DMS153 (cell line): ENCODE measurements at regions not wholly inside any gene's neighbourhood (a gene's known extent, or its start where the extent isn't known, plus 50 kb on each side); places are given as distances from the start of the nearest gene placed in this dataset.
"Not testable (repeated sequence)": the region's sequence is repeated elsewhere in the genome, so short reads cannot be mapped to it uniquely, and the experiment has no call there.

ENCODE experiments used
- DNase-seq: peaks from one replicate; lab custom pipeline; 2025; lab: John Stamatoyannopoulos, UW

- no peak for DNase-seq
Measured at GRCh38 chr10:20492447-20492846, 404.7 kb downstream of the NEBL start.

- no peak for DNase-seq
Measured at GRCh38 chr10:20489961-20490360, 407.1 kb downstream of the NEBL start.

- no peak for DNase-seq
Measured at GRCh38 chr10:20486791-20487190, 410.3 kb downstream of the NEBL start.

GRCh38 chr10:20485554-20485953 is 411.6 kb downstream of the NEBL start:
- no peak for DNase-seq

- DNase-seq: no peak
Measured at GRCh38 chr10:20481054-20481453, 416.1 kb downstream of the NEBL start.

- DNase-seq: not testable (repeated sequence)
Measured at GRCh38 chr10:20480575-20480974, 416.5 kb downstream of the NEBL start.

GRCh38 chr10:20474064-20474463 is 423.0 kb downstream of the NEBL start:
- DNase-seq: no peak

- no peak for DNase-seq
Measured at GRCh38 chr10:20473023-20473760, 423.9 kb downstream of the NEBL start.

- no peak for DNase-seq
Measured at GRCh38 chr10:20466731-20467130, 430.4 kb downstream of the NEBL start.

- DNase-seq: no peak
Measured at GRCh38 chr10:20457649-20458048, 439.5 kb downstream of the NEBL start.

- no peak for DNase-seq
Measured at GRCh38 chr10:20455774-20456173, 441.3 kb downstream of the NEBL start.

- no peak for DNase-seq
Measured at GRCh38 chr10:20454331-20454730, 442.8 kb downstream of the NEBL start.

- DNase-seq: peak; percentile 19
Measured at GRCh38 chr10:20446561-20447193, 450.4 kb downstream of the NEBL start.

GRCh38 chr10:20443094-20443493 is 454.0 kb downstream of the NEBL start:
- peak; percentile 53 for DNase-seq

GRCh38 chr10:20429742-20430141 is 467.4 kb downstream of the NEBL start:
- DNase-seq: no peak

- no peak for DNase-seq
Measured at GRCh38 chr10:20427821-20428220, 469.3 kb downstream of the NEBL start.

GRCh38 chr10:20418286-20418685 is 478.8 kb downstream of the NEBL start:
- DNase-seq: no peak

GRCh38 chr10:20417791-20418190 is 479.3 kb downstream of the NEBL start:
- no peak for DNase-seq

GRCh38 chr10:20415684-20416083 is 481.4 kb downstream of the NEBL start:
- no peak for DNase-seq

- DNase-seq: no peak
Measured at GRCh38 chr10:20407357-20407756, 489.8 kb downstream of the NEBL start.

- DNase-seq: no peak
Measured at GRCh38 chr10:20406281-20407104, 490.6 kb downstream of the NEBL start.

GRCh38 chr10:20405761-20406160 is 491.4 kb downstream of the NEBL start:
- no peak for DNase-seq

GRCh38 chr10:20405050-20405449 is 492.1 kb downstream of the NEBL start:
- no peak for DNase-seq
